Colonic mucosa (tissue), 4 donors: ENCODE measurements at regions not wholly inside any gene's neighbourhood (a gene's known extent, or its start where the extent isn't known, plus 50 kb on each side); places are given as distances from the start of the nearest gene placed in this dataset.

Experiments
- DNase-seq: peaks from one replicate; pipeline ENCODE4 v3.0.0-alpha.2; 2020
- H3K27ac ChIP-seq: fragments of 200-600 bp; one replicate; pipeline ENCODE4 v1.8.0; 2021
- H3K27me3 ChIP-seq: fragments of 200-600 bp; one replicate; pipeline ENCODE4 v1.8.0; 2021
- H3K36me3 ChIP-seq: fragments of 200-600 bp; one replicate; pipeline ENCODE4 v1.8.0; 2021
- H3K4me1 ChIP-seq: fragments of 200-600 bp; one replicate; pipeline ENCODE4 v1.8.0; 2021; ENCODE audit warnings: mild to moderate bottlenecking
- H3K4me3 ChIP-seq: fragments of 200-600 bp; one replicate; pipeline ENCODE4 v1.8.0; 2021
- H3K9ac ChIP-seq, 2 donors: one replicate each; pipeline ENCODE4 v1.7.0; 2013; ENCODE audit warnings: control low read depth in 2 of 2, low read depth in 2 of 2, low read length in 2 of 2
- H3K9me3 ChIP-seq: fragments of 200-600 bp; one replicate; pipeline ENCODE4 v1.8.0; 2021
- intact Hi-C: fragments of 100-400 bp; cut with DNase I; formaldehyde crosslinking; loops from one replicate; pipeline ENCODE4 v1.14.1; 2022
- TF ChIP-seq, protein P1 (sequence below): fragments of 200-600 bp; IDR thresholded peaks from one replicate; pipeline ENCODE4 v1.8.0; 2022; ENCODE audit warnings: antibody characterized with exemption, mild to moderate bottlenecking
- donor health status: healthy.
- donor health status: DM: no; HTN: no; CAD: no.
- donor health status: DM: no; HTN: no; CAD: no.

DNA sequence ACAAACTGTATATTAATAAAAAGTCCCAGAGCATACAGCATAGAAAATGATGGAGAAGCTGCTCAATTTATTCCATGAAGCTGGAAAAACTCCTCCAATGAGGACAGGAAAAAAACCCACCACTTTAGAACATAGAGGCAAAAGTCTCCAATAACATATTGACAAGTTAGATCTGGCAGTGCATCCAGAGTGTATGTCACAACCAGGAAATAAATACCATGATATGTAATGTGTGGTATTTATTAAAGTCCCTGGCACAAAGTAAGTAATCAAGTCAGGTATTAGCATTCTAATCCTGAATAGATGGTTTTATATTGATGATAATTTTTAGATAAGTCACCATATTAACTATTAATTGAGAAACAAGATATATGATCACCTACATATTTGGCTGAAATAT lies 427.3 kb upstream of the HS6ST1 start:
- H3K4me1 ChIP-seq, result no peaks in the 10 kb centered on the region
- DNase-seq, result no peak
- intact Hi-C loops, result no loop called here
- H3K27me3 ChIP-seq, result no peaks in the 10 kb centered on the region
- TF ChIP-seq, protein P1, sequence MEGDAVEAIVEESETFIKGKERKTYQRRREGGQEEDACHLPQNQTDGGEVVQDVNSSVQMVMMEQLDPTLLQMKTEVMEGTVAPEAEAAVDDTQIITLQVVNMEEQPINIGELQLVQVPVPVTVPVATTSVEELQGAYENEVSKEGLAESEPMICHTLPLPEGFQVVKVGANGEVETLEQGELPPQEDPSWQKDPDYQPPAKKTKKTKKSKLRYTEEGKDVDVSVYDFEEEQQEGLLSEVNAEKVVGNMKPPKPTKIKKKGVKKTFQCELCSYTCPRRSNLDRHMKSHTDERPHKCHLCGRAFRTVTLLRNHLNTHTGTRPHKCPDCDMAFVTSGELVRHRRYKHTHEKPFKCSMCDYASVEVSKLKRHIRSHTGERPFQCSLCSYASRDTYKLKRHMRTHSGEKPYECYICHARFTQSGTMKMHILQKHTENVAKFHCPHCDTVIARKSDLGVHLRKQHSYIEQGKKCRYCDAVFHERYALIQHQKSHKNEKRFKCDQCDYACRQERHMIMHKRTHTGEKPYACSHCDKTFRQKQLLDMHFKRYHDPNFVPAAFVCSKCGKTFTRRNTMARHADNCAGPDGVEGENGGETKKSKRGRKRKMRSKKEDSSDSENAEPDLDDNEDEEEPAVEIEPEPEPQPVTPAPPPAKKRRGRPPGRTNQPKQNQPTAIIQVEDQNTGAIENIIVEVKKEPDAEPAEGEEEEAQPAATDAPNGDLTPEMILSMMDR, result no peak
- H3K27ac ChIP-seq, result no peak overlapping the region
- H3K4me3 ChIP-seq, result no peak overlapping the region
- no peaks in the 10 kb centered on the region for H3K9me3 ChIP-seq
- H3K9ac ChIP-seq, result no peak overlapping the region
- no peaks in the 10 kb centered on the region for H3K36me3 ChIP-seq

- TF ChIP-seq, protein P1, result no peak
- Histone ChIP-seq H3K4me3 (no peak overlapping the region), H3K9ac (no peak overlapping the region), H3K27ac (no peak overlapping the region), H3K36me3 (no peaks in the 10 kb centered on the region), H3K27me3 (no peaks in the 10 kb centered on the region), H3K9me3 (no peaks in the 10 kb centered on the region), H3K4me1 (no peaks in the 10 kb centered on the region)
- intact Hi-C loops, result no loop called here
- DNase-seq, result no peak
Measured at GRCh38 chr2:128746356-128746755, 427.7 kb upstream of the HS6ST1 start.

DNA sequence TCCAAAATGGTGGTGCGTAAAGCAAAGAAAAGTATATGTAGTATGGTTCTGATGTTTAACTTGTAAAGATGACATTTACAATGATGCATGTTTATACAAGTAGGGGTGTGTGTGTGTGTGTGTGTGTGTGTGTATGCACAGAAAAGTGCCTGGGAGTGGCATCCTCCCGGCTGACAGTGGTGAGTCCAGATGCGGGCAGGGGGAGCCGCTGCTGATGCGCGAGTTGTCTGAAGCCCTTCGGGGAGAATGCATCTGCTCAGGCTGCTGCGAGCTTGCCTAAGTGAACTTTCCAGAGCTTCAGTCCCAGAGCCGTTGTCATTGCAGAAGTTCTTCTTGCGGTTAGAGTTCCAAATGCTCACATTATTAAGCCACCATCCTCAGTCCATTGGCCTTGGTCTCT lies 429.7 kb upstream of the HS6ST1 start:
- Histone ChIP-seq H3K9me3 (no peaks in the 10 kb centered on the region), H3K36me3 (no peaks in the 10 kb centered on the region), H3K4me1 (no peaks in the 10 kb centered on the region), H3K27me3 (no peaks in the 10 kb centered on the region), H3K4me3 (no peak overlapping the region), H3K27ac (no peak overlapping the region), H3K9ac (no peak overlapping the region)
- no peak for DNase-seq
- intact Hi-C loops, result no loop called here
- TF ChIP-seq, protein P1, result no peak

- H3K9ac ChIP-seq, result no peak overlapping the region
- no peaks in the 10 kb centered on the region for H3K27me3 ChIP-seq
- H3K27ac ChIP-seq, result no peak overlapping the region
- H3K9me3 ChIP-seq, result no peaks in the 10 kb centered on the region
- TF ChIP-seq, protein P1, result no peak
- H3K36me3 ChIP-seq, result no peaks in the 10 kb centered on the region
- H3K4me1 ChIP-seq, result no peaks in the 10 kb centered on the region
- intact Hi-C loops, result no loop called here
- DNase-seq, result no peak
- H3K4me3 ChIP-seq, result no peak overlapping the region
Measured at GRCh38 chr2:128748835-128749605, 430.4 kb upstream of the HS6ST1 start.

DNA sequence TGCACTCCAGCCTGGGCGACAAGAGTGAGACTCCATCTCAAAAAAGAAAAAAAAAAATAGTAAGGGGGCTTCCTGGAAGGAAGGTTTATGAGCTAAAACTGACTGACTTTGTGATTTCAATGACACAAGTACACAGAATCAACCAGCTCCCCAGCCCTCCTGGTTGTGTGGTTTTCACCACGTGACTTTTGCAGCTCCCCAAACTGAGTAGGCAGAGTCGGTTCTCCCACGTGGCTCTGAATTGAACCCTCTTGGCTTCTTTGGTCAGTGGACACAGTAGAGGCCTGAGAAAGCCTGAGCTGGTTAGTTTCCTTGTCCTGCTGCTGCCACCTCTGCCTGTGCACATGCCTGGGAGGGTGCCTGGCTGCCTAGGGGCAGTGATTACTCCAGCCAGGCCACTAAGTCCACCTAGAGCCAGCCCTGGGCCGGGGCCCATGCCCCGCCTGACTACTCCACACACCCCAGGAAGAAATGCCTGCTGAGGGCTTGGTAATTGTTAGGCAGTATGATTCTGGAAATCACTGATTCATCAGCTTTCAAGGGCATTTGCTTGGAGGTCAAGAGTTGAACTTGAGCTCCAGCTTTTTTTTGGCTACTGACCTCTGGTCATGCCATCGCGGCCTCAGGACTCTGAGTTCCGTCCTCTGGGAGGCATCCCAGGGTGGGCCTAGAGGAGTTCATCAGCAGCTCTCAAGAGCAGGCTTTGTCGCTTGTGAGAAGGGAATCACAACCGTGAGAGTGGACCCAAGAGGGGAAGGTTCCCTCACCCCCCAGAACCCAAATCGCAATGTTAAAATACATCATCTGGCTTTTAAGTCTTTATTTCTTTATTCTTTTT lies 431.9 kb upstream of the HS6ST1 start:
- H3K9me3 ChIP-seq, result no peaks in the 10 kb centered on the region
- no peaks in the 10 kb centered on the region for H3K27me3 ChIP-seq
- no peak for DNase-seq
- no peak overlapping the region for H3K9ac ChIP-seq
- H3K27ac ChIP-seq, result no peak overlapping the region
- H3K4me1 ChIP-seq, result no peaks in the 10 kb centered on the region
- H3K36me3 ChIP-seq, result no peaks in the 10 kb centered on the region
- no peak overlapping the region for H3K4me3 ChIP-seq
- TF ChIP-seq, protein P1, result no peak
- intact Hi-C loops, result no loop called here
